GM23338 (cell line): ENCODE measurements at regions not wholly inside any gene's neighbourhood (a gene's known extent, or its start where the extent isn't known, plus 50 kb on each side); places are given as distances from the start of the nearest gene placed in this dataset.

Source experiments
- CREB1 ChIP-seq: fragments of 250-450 bp; sonication (Bioruptor Pico); IDR thresholded peaks from 2 replicates; pipeline ENCODE4 v1.5.0; 2020; ENCODE audit warnings: low read depth, mild to moderate bottlenecking, moderate library complexity
- EZH2 ChIP-seq: fragments of 200-600 bp; sonication (generic); IDR thresholded peaks from one replicate; pipeline ENCODE4 v1.8.0; 2017; ENCODE audit warnings: antibody characterized with exemption, mild to moderate bottlenecking, low read depth; ENCODE audit not compliant: unreplicated experiment
- EZH2phosphoT487 ChIP-seq: fragments of 200-600 bp; sonication (generic); IDR thresholded peaks from one replicate; pipeline ENCODE4 v1.8.1; 2018; ENCODE audit warnings: antibody characterized with exemption; ENCODE audit not compliant: unreplicated experiment
- JUNB ChIP-seq: IDR thresholded peaks from one replicate; pipeline ENCODE4 v1.6.1; 2016; ENCODE audit warnings: antibody characterized with exemption; ENCODE audit not compliant: unreplicated experiment
- NANOG ChIP-seq: IDR thresholded peaks from 2 replicates; pipeline ENCODE4 v1.6.1; 2016; ENCODE audit warnings: antibody characterized with exemption, borderline replicate concordance
- POLR2AphosphoS5 ChIP-seq: IDR thresholded peaks from 2 replicates; pipeline ENCODE4 v1.6.1; 2016; ENCODE audit warnings: antibody characterized with exemption, low read depth
- ZNF114 ChIP-seq: fragments of 250-450 bp; sonication (Bioruptor Pico); IDR thresholded peaks from 2 replicates; pipeline ENCODE4 v1.5.0; 2020; ENCODE audit warnings: mild to moderate bottlenecking, moderate library complexity
- ZNF331 ChIP-seq: fragments of 250-450 bp; sonication (Bioruptor Pico); IDR thresholded peaks from 2 replicates; pipeline ENCODE4 v1.5.0; 2020; ENCODE audit warnings: low read depth, mild to moderate bottlenecking, moderate library complexity
- TF ChIP-seq, protein P1 (sequence below), 2 experiments: fragments of 200-600 bp in 1 of 2; sonication (generic) in 1 of 2; conservative IDR thresholded peaks; 2 replicates each; pipeline versions ENCODE4 v1.5.1 to v1.6.1; 2016 to 2017; ENCODE audit warnings: antibody characterized with exemption in 2 of 2, low read depth in 2 of 2, mild to moderate bottlenecking in 2 of 2, moderate library complexity in 1 of 2
- TF ChIP-seq, protein P2 (sequence below): IDR thresholded peaks from 2 replicates; pipeline ENCODE4 v1.6.1; 2016; ENCODE audit warnings: antibody characterized with exemption
- TF ChIP-seq, protein P3 (sequence below): IDR thresholded peaks from one replicate; pipeline ENCODE4 v1.6.1; 2018; ENCODE audit warnings: antibody characterized with exemption; ENCODE audit not compliant: unreplicated experiment

DNA sequence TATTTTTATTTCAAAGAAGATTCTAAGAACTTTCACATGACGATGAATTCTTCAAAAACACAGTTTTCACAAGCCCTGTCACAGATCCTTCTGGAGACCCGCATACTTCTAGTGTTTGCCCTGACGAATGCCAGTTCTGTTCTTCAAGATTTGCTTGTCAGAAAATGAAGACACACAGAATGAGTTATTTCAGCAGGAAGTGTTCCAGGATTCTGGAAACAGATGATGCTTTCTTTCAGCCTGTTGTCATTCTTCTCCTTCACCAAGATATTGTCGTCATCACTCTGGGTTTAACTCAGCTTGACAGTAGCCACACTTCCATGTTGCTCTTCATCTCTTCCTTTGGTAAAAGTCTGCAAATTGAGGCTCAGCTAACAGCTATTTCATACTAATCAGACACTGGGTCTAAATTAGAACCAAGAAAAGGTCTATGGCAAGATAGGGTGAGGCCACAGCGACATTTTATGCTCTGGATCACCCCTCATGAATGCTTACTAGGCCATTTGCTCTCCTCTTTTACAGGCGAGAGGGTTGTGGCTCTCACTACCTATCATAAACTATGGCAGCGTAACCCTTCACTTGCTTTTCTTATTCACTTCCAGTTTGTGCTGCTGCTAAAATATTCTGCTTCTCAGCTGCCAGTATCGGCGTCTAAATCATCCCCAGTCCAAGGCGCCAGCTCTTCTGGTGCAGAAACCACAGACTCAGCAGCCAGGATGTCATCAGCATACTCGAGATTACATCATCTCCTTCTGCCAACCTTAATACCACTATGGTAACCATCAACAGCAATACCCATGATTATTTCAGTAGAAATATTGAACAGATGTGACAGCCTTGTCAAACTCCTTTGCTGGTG is 159.6 kb upstream of the TBCA start:
- TF ChIP-seq, protein P1, sequence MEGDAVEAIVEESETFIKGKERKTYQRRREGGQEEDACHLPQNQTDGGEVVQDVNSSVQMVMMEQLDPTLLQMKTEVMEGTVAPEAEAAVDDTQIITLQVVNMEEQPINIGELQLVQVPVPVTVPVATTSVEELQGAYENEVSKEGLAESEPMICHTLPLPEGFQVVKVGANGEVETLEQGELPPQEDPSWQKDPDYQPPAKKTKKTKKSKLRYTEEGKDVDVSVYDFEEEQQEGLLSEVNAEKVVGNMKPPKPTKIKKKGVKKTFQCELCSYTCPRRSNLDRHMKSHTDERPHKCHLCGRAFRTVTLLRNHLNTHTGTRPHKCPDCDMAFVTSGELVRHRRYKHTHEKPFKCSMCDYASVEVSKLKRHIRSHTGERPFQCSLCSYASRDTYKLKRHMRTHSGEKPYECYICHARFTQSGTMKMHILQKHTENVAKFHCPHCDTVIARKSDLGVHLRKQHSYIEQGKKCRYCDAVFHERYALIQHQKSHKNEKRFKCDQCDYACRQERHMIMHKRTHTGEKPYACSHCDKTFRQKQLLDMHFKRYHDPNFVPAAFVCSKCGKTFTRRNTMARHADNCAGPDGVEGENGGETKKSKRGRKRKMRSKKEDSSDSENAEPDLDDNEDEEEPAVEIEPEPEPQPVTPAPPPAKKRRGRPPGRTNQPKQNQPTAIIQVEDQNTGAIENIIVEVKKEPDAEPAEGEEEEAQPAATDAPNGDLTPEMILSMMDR (conservative IDR thresholded peaks at IDR 0.05; ENCODE audit: low read depth in 2 of 2), result no peak
- no peak for TF ChIP-seq POLR2AphosphoS5
- no peak for TF ChIP-seq EZH2phosphoT487
- no peak for TF ChIP-seq NANOG
- no peak for TF ChIP-seq JUNB
- no peak for TF ChIP-seq EZH2
- TF ChIP-seq, protein P2, sequence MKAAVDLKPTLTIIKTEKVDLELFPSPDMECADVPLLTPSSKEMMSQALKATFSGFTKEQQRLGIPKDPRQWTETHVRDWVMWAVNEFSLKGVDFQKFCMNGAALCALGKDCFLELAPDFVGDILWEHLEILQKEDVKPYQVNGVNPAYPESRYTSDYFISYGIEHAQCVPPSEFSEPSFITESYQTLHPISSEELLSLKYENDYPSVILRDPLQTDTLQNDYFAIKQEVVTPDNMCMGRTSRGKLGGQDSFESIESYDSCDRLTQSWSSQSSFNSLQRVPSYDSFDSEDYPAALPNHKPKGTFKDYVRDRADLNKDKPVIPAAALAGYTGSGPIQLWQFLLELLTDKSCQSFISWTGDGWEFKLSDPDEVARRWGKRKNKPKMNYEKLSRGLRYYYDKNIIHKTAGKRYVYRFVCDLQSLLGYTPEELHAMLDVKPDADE, result no peak
- no peak for TF ChIP-seq ZNF114
- TF ChIP-seq, protein P3, sequence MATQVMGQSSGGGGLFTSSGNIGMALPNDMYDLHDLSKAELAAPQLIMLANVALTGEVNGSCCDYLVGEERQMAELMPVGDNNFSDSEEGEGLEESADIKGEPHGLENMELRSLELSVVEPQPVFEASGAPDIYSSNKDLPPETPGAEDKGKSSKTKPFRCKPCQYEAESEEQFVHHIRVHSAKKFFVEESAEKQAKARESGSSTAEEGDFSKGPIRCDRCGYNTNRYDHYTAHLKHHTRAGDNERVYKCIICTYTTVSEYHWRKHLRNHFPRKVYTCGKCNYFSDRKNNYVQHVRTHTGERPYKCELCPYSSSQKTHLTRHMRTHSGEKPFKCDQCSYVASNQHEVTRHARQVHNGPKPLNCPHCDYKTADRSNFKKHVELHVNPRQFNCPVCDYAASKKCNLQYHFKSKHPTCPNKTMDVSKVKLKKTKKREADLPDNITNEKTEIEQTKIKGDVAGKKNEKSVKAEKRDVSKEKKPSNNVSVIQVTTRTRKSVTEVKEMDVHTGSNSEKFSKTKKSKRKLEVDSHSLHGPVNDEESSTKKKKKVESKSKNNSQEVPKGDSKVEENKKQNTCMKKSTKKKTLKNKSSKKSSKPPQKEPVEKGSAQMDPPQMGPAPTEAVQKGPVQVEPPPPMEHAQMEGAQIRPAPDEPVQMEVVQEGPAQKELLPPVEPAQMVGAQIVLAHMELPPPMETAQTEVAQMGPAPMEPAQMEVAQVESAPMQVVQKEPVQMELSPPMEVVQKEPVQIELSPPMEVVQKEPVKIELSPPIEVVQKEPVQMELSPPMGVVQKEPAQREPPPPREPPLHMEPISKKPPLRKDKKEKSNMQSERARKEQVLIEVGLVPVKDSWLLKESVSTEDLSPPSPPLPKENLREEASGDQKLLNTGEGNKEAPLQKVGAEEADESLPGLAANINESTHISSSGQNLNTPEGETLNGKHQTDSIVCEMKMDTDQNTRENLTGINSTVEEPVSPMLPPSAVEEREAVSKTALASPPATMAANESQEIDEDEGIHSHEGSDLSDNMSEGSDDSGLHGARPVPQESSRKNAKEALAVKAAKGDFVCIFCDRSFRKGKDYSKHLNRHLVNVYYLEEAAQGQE, result no peak
- TF ChIP-seq CREB1 (CRISPR knock-in tag), result no peak
- no peak for TF ChIP-seq ZNF331 (CRISPR knock-in tag)
